Skin of body (tissue), 1 donor: ENCODE measurements at regions not wholly inside any gene's neighbourhood (a gene's known extent, or its start where the extent isn't known, plus 50 kb on each side); places are given as distances from the start of the nearest gene placed in this dataset.
"Not testable (repeated sequence)": the region's sequence is repeated elsewhere in the genome, so short reads cannot be mapped to it uniquely, and the experiment has no call there.

ENCODE experiments used
- DNase-seq: peaks from one replicate; lab custom pipeline; 2025; lab: John Stamatoyannopoulos, UW

DNA sequence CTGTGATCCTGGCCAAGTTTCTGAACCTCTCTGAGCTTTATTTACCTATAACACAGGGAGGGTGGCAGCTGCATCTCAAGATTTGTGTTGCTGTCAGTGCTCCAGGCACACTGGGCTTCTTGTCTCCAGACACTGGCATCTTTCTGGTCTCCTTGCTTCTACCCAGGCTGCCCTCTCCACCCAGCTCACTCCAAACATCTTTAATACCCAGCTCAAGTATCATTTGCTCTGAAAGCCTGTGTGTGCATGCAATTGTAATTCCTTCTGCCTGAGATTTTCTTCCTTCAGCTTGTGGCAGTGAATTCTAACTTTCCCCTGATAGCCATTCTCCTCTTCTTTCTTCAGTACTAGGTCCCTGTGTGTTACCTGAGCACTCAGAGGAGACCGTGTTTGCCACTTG lies 50.7 kb upstream of the USP7 start:
- no peak for DNase-seq

DNA sequence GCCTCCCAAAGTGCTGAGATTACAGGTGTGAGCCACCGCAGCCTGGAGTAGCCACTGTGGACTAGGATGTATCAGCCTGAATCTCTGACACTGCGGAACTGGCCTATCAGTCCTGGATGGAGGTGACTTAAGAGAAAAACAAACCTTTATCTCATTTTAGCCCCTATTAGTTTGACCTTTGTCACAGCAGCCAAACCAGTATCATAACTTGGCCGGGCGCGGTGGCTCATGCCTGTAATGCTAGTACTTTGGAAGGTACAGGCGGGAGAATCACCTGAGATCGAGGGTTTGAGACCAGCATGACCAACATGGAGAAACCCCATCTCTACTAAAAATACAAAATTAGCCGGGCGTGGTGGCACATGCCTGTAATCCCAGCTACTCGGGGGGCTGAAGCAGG lies 51.8 kb upstream of the USP7 start:
- DNase-seq = no peak

DNA sequence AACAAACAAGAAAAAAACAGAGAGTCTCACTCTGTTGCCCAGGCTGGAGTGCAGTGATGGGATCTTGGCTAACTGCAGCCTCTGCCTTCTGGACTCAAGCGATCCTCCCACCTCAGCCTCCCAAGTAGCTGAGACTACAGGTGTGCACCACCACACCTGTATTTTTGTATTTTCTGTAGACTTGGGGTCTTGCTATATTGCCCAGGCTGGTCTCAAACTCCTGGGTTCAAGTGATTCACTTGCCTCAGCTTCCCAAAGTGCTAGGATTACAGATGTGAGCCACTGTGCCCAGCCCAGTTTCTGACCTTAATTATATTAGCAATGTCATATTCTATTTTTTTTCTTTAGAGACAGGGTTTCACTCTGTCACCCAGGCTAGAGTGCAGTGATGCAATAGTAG lies 52.3 kb upstream of the USP7 start:
- not testable (repeated sequence) for DNase-seq

DNA sequence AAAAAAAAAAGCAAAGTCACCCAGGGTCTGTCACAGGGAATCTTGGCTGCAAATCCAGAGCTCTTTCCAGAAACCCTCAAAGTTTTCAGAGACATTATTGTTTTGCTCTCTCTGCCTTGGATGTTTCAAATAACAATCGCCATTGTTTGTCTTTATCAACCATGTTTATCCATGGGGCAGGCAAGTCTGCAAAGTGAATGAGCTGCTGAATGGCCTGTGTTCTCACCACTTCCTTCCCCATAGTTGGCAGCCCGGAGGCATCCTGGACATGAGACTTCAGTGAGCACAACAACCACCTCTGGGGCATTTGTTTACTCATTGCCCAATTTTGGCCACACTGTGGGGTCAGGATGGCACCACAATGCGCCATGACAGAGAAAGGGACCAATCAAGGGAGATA lies 53.1 kb upstream of the USP7 start:
- no peak for DNase-seq

DNA sequence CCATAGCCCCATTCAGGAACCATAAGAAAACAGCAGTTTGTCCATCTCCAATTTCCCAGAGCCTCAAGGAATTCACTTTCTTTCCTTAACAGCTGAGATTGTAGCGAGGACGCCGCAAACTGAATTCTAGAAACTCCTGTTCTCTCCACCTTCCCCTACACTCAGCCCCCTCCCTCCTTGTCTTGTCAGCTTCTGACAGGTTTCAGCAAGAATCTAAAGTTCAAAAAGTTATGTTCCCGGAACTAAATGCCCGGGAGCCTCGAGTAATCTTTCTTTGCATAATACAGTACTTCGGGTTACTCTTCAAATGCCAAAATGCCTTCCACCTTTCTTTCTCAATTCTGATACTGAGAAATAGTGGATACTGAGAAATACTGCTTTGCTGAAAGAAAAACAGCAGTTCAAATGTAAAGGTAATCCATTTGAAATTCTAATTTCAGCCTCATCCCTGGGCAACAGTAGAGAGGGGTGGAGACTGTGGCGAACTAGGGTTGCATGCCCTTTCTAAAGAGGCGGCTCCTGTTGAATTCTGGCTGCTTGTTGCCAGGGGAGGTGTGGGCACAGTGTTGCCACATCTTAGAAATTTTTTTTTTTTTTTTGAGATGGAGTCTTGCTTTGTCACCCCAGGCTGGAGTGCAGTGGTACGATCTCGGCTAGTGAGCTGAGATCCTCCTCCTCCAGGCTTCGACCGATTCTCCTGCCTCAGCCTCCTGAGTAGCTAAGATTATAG lies 63.5 kb upstream of the USP7 start:
- no peak for DNase-seq

DNA sequence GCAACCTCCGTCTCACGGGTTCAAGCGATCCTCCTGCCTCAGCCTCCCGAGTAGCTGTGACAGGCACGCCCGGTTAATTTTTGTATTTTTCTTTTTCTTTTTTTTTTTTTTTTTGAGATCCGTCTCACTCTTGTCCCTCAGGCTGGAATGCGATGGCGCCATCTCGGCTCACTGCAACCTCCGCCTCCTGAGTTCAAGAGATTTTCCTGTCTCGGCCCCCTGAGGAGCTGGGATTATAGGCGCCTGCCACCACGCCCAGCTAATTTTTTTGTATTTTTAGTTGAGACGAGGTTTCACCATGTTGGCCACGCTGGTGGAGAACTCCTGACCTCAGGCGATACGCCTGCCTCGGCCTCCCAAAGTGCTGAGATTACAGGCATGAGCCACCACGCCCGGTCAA lies 63.0 kb upstream of the HAPSTR1 start:
- not testable (repeated sequence) for DNase-seq

DNA sequence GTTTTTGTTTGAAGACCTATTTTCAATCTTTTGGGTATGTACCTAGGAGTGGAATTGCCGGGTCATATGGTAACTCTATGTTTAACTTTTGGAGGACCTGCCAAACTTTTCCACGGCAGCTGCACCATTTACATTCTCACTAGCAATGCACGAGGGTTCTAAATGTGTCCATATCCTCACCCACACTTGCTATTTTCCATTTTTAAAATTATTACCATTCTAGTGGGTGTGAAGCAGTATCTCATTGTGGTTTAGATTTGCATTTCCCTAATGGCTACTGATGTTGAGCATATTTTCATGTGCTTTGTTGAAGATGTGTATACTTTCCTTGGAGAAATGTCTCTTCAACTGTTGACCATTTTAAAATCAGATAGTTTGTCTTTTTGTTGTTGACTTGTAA lies 60.3 kb upstream of the HAPSTR1 start:
- no peak for DNase-seq

DNA sequence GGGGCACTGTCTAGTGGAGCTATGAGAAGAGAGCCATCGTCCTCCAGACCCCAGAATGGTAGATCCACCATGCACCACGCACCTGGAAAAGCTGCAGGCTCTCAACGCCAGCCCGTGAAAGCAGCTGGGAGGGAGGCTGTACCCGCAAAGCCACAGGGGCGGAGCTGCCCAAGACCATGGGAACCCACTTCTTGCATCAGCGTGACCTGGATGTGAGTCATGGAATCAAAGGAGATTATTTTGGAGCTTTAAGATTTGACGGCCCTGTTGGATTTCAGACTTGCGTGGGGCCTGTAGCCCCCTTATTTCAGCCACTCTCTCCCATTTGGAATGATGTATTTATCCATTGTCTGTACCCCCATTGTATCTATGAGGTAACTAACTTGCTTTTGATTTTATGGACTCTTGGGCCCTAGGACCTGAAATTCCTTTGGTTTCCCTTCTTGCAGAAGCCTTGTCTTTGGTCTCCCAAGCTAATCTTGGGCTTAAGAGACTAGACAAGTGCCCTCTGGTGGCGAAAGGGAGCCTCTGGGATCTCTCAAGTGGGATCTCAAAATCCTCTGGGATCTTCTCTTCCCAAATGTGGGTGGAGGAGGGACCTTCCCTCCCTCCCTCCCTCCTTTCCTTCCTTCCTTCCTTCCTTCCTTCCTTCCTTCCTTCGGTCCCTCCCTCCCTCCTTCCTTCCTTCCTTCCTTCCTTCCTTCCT lies 58.2 kb upstream of the HAPSTR1 start:
- DNase-seq = no peak

DNA sequence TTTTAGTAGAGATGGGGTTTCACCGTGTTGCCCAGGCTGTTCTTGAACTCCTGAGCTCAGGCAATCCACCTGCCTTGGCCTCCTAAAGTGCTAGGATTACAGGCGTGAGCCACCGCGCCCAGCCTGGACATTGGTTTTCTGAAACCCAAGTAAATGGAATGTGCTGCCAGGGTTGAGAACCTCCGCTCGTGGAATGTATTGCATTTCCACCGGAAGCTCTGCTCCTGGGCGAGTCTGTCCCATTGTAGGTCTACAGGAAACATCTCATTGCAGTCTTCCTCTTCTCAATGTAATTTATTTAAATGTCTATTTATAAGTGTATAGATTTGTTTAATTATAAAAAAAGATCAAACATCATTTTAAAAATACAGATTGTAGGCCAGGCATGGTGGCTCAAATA lies 57.4 kb upstream of the HAPSTR1 start:
- DNase-seq = no peak

DNA sequence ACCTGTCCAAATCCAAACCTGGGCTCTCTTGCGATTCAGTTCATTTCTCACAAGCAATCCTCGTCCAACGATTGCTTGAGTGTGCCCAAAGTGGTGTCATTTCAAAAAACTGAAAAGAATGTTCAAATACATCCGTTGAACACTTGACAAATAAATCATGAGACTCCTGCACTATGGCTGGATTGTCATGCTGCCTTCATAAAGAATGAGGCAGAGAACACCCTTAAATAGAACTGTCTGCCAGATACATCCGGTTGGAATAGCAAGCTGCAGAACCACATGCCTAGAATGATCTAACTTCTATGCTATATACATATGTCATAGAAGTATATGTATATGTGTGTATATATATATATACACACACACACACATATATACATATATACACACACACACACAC lies 55.4 kb upstream of the HAPSTR1 start:
- DNase-seq = peak; percentile 2

DNA sequence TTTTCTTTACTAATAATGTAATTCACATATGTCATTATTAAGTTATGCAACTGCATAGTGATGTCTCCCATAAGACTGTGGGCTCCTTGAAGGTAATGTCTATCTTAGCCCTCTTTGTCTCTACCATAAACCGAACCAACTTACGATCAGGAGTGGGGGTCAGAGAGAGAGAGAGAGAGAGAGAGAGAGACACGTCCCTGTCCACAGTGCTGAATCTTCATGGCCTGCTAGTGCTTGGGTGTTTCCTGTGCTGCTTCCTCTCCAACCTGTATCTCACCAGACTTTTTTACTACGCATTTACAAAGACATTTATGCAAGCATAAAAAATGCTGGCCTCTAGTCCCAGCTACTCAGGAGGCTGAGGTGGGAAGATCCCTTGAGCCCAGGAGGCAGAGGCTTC lies 52.2 kb upstream of the HAPSTR1 start:
- DNase-seq = no peak

DNA sequence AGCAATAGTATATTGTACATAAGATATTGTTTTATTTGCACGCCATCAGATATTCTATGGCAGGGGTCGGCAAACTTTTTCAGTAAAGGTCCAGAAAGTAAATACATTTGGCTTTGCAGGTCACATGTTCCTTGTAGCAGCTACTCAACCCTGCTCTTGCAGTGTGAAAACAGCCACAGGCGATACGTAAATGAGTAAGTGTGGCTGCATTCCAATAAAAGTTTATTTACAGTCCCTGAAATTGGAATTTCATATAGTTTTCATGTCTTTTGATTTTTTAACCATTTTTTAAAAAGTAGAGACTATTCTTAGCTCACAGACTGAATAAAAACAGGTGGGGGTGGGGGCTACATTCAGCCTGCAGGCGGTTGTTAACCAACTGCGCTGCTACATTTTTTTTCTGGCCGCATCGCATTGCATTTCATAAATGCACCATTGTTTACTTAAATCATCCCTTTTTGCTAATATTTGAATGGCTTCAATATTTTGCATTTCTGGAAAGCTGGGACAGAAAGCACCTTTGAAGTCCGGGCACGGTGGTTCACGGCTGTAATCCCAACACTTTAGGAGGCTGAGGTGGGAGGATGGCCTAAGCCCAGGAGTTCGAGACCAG lies 50.5 kb upstream of the HAPSTR1 start:
- no peak for DNase-seq
